SK-N-SH (cell line): ENCODE measurements at regions not wholly inside any gene's neighbourhood (a gene's known extent, or its start where the extent isn't known, plus 50 kb on each side); places are given as distances from the start of the nearest gene placed in this dataset.

Experiments used
- CTCF ChIA-PET: fragments of 300-600, 350-600 bp; formaldehyde crosslinking; extraction: SDS; loops from one replicate; lab custom pipeline; 2021; lab: Yijun Ruan, JAX
- POLR2A ChIA-PET: fragments of 350-600 bp; sonication (Branson Sonifier 250); formaldehyde crosslinking; extraction: SDS; loops from one replicate; lab custom pipeline; 2020; ENCODE audit warnings: antibody characterized with exemption, inconsistent platforms; lab: Yijun Ruan, JAX
- DNase-seq: peaks from one replicate; pipeline ENCODE4 v3.0.0; 2012
- H2AFZ ChIP-seq: fragments of 200-600 bp; sonication (generic); 2 replicates; pipeline ENCODE4 v1.8.1; 2016; ENCODE audit warnings: antibody characterized with exemption, mild to moderate bottlenecking, low read depth
- H3F3A ChIP-seq: fragments of 200-600 bp; sonication (generic); replicated peaks from 2 replicates; pipeline ENCODE3; 2016; ENCODE audit warnings: antibody characterized with exemption, mild to moderate bottlenecking; ENCODE audit not compliant: insufficient read depth
- H3K27ac ChIP-seq, 2 experiments: fragments of 200-500 bp in 1 of 2; fragments of 200-600 bp in 1 of 2; sonication (Bioruptor generic) in 1 of 2; sonication (generic), shearing (Covaris generic) in 1 of 2; 2 replicates each; pipeline versions ENCODE4 v1.5.1 to v1.6.1; 2014 to 2016; ENCODE audit warnings: low read depth in 2 of 2, inconsistent platforms in 1 of 2, low read length in 1 of 2, mild to moderate bottlenecking in 1 of 2, mixed read lengths in 1 of 2
- H3K27me3 ChIP-seq: fragments of 200-600 bp; sonication (generic), shearing (Covaris generic); 2 replicates; pipeline ENCODE4 v1.6.1; 2016; ENCODE audit warnings: mixed run types; ENCODE audit not compliant: insufficient read depth
- H3K36me3 ChIP-seq, 2 experiments: fragments of 200-500 bp in 1 of 2; fragments of 200-600 bp in 1 of 2; sonication (Bioruptor generic) in 1 of 2; sonication (generic) in 1 of 2; replicated peaks in 1 of 2; 2 replicates each; pipeline versions ENCODE3 to v1.5.1; 2014 to 2016; ENCODE audit warnings: low read length in 1 of 2, mild to moderate bottlenecking in 1 of 2; ENCODE audit not compliant: insufficient read depth in 2 of 2, control insufficient read depth in 1 of 2
- H3K4me1 ChIP-seq, 2 experiments: fragments of 200-500 bp in 1 of 2; fragments of 200-600 bp in 1 of 2; sonication (Bioruptor generic) in 1 of 2; sonication (generic), shearing (Covaris generic) in 1 of 2; 2 replicates each; pipeline versions ENCODE4 v1.5.1 to v1.6.1; 2014 to 2016; ENCODE audit warnings: low read depth in 1 of 2, low read length in 1 of 2, mixed run types in 1 of 2; ENCODE audit not compliant: insufficient read depth in 2 of 2, control insufficient read depth in 1 of 2
- H3K4me2 ChIP-seq: fragments of 200-600 bp; sonication (generic), shearing (Covaris generic); 2 replicates; pipeline ENCODE4 v1.6.1; 2017; ENCODE audit warnings: mixed run types
- H3K4me3 ChIP-seq, 2 experiments: fragments of 200-500 bp in 1 of 2; fragments of 200-600 bp in 1 of 2; sonication (Bioruptor generic) in 1 of 2; sonication (generic), shearing (Covaris generic) in 1 of 2; 2 replicates each; pipeline versions ENCODE4 v1.5.1 to v1.8.1; 2014 to 2016; ENCODE audit warnings: low read depth in 2 of 2, inconsistent platforms in 1 of 2, low read length in 1 of 2, mild to moderate bottlenecking in 1 of 2, mixed read lengths in 1 of 2, moderate library complexity in 1 of 2
- H3K79me2 ChIP-seq: fragments of 200-600 bp; sonication (generic); 2 replicates; pipeline ENCODE4 v1.8.1; 2017; ENCODE audit warnings: mild to moderate bottlenecking; ENCODE audit not compliant: insufficient read depth
- H3K9ac ChIP-seq: fragments of 200-600 bp; sonication (generic); 2 replicates; pipeline ENCODE4 v1.6.1; 2017; ENCODE audit warnings: mixed run types
- H3K9me2 ChIP-seq: fragments of 200-600 bp; sonication (generic); 2 replicates; pipeline ENCODE4 v1.6.1; 2017; ENCODE audit warnings: mixed run types
- H3K9me3 ChIP-seq: fragments of 200-600 bp; sonication (generic); 2 replicates; pipeline ENCODE4 v1.6.1; 2017; ENCODE audit warnings: mixed run types, mild to moderate bottlenecking, moderate library complexity
- H4K20me1 ChIP-seq: fragments of 200-600 bp; sonication (generic); 2 replicates; pipeline ENCODE4 v1.6.1; 2017; ENCODE audit warnings: mild to moderate bottlenecking, mixed run types; ENCODE audit not compliant: insufficient read depth
- CHD2 ChIP-seq: fragments of 150-350 bp; IDR thresholded peaks from 2 replicates; pipeline ENCODE4 v1.6.1; 2018; ENCODE audit warnings: low read length; ENCODE audit not compliant: partially characterized antibody
- CTCF ChIP-seq: fragments of 200-600 bp; sonication (generic); IDR thresholded peaks from 2 replicates; pipeline ENCODE4 v1.6.1; 2017; ENCODE audit warnings: antibody characterized with exemption, mild to moderate bottlenecking, moderate library complexity
- EP300 ChIP-seq, 2 experiments: IDR thresholded peaks; 2 replicates each; pipeline versions ENCODE4 v1.4.0 to v1.6.1; 2012; ENCODE audit warnings: borderline replicate concordance in 1 of 2, low read depth in 1 of 2, low read length in 1 of 2
- FOSL2 ChIP-seq: IDR thresholded peaks from 2 replicates; pipeline ENCODE4 v1.4.0; 2012; ENCODE audit warnings: low read depth, mild to moderate bottlenecking, moderate library complexity, borderline replicate concordance
- GATA2 ChIP-seq: sonication (generic); formaldehyde crosslinking; IDR thresholded peaks from 2 replicates; pipeline ENCODE4 v1.5.0; 2020; ENCODE audit warnings: mild to moderate bottlenecking, missing genetic modification reagents
- MAX ChIP-seq: IDR thresholded peaks from 2 replicates; pipeline ENCODE4 v1.4.0; 2012; ENCODE audit warnings: low read depth
- MEF2A ChIP-seq: IDR thresholded peaks from 2 replicates; pipeline ENCODE4 v1.4.0; 2012; ENCODE audit warnings: low read depth, borderline replicate concordance
- MXI1 ChIP-seq: IDR thresholded peaks from 2 replicates; pipeline ENCODE4 v1.6.1; 2012; ENCODE audit warnings: mild to moderate bottlenecking, low read depth, low read length, improper control_type of control experiment
- POLR2AphosphoS5 ChIP-seq: IDR thresholded peaks from 2 replicates; pipeline ENCODE4 v1.6.1; 2012; ENCODE audit warnings: low read depth, low read length
- RAD21 ChIP-seq: IDR thresholded peaks from 2 replicates; pipeline ENCODE4 v1.6.1; 2012; ENCODE audit warnings: mild to moderate bottlenecking, low read length
- RCOR1 ChIP-seq: fragments of 150-350 bp; IDR thresholded peaks from 2 replicates; pipeline ENCODE4 v1.6.1; 2017; ENCODE audit warnings: antibody characterized with exemption, low read length
- RXRA ChIP-seq: IDR thresholded peaks from 2 replicates; pipeline ENCODE4 v1.4.0; 2012; ENCODE audit warnings: low read depth, mild to moderate bottlenecking, borderline replicate concordance
- SIN3A ChIP-seq: IDR thresholded peaks from 2 replicates; pipeline ENCODE4 v1.6.1; 2012; ENCODE audit warnings: low read depth, mild to moderate bottlenecking, low read length, moderate library complexity, borderline replicate concordance
- SMC3 ChIP-seq: IDR thresholded peaks from 2 replicates; pipeline ENCODE4 v1.6.1; 2012; ENCODE audit warnings: low read depth, low read length, improper control_type of control experiment
- TAF1 ChIP-seq: IDR thresholded peaks from 2 replicates; pipeline ENCODE4 v1.6.1; 2012; ENCODE audit warnings: low read depth, mild to moderate bottlenecking, low read length, moderate library complexity, borderline replicate concordance
- TCF12 ChIP-seq: IDR thresholded peaks from 2 replicates; pipeline ENCODE4 v1.4.0; 2012
- TEAD4 ChIP-seq: IDR thresholded peaks from 2 replicates; pipeline ENCODE4 v1.4.0; 2012; ENCODE audit warnings: mild to moderate bottlenecking, borderline replicate concordance; ENCODE audit not compliant: insufficient read depth
- YY1 ChIP-seq: IDR thresholded peaks from 2 replicates; pipeline ENCODE4 v1.4.0; 2012; ENCODE audit warnings: low read depth, mild to moderate bottlenecking
- WGBS: methylation state at CpG from one replicate; pipeline ENCODE4 v1.1.6; 2017; ENCODE audit warnings: low lambda C conversion rate; 5-methylcytosine and 5-hydroxymethylcytosine counted together

- Histone ChIP-seq H3K9ac (no peak overlapping the region), H3K27ac (no peak overlapping the region), H3K4me3 (no peak overlapping the region), H3K9me3 (no peaks in the 10 kb centered on the region), H3K79me2 (no peaks in the 10 kb centered on the region), H3K4me1 (no peaks in the 10 kb centered on the region), H3K9me2 (no peaks in the 10 kb centered on the region; the same call in 1 of the 2 replicates), H3K4me2 (no peak overlapping the region), H3K27me3 (no peaks in the 10 kb centered on the region), H3F3A (no peaks in the 10 kb centered on the region), H3K36me3 (no peaks in the 10 kb centered on the region), H4K20me1 (no peaks in the 10 kb centered on the region), H2AFZ (no peak overlapping the region)
- POLR2A ChIA-PET, result no interaction called here
- TF ChIP-seq TAF1 (no peak), MXI1 (no peak), RCOR1 (no peak), YY1 (no peak), GATA2 (no peak), FOSL2 (no peak), CHD2 (no peak), TEAD4 (no peak), POLR2AphosphoS5 (no peak), SIN3A (no peak), TCF12 (no peak), RXRA (no peak), MAX (no peak), MEF2A (no peak), EP300 (IDR thresholded peaks at IDR 0.05; ENCODE audit: borderline replicate concordance in 1 of 2, low read depth in 1 of 2, low read length in 1 of 2) (no peak)
- CTCF ChIA-PET, result no interaction called here
- DNase-seq, result no peak
Observed at GRCh38 chr18:28963481-28963880, 786.6 kb upstream of the CDH2 start.

- Histone ChIP-seq H3K36me3 (no peaks in the 10 kb centered on the region), H3K9me2 (no peaks in the 10 kb centered on the region; the same call in 1 of the 2 replicates), H3K4me1 (no peaks in the 10 kb centered on the region), H3K9ac (no peak overlapping the region), H3K4me3 (no peak overlapping the region), H3K27me3 (no peaks in the 10 kb centered on the region), H3F3A (no peaks in the 10 kb centered on the region), H3K4me2 (no peak overlapping the region), H3K79me2 (no peaks in the 10 kb centered on the region), H3K27ac (no peak overlapping the region), H3K9me3 (no peaks in the 10 kb centered on the region), H2AFZ (no peak overlapping the region), H4K20me1 (no peaks in the 10 kb centered on the region)
- TF ChIP-seq MXI1, result no peak
- TF ChIP-seq RAD21, result peak; percentile 77
- peak; percentile 58 for TF ChIP-seq SMC3
- TF ChIP-seq CTCF, result peak; percentile 61
- peak; percentile 14 for DNase-seq
- 81% methylated on average over 8 of the region's 8 CpGs for WGBS
- ChIA-PET POLR2A (no interaction called here), CTCF (interaction anchor here (0.6 to 1.4 kb wide), 7 partner anchors 10 to 812 kb away, joined by 3 to 5 read pairs (median 3); no protein-coding TSS in a partner anchor)
Observed at GRCh38 chr18:28961669-28962228, 784.8 kb upstream of the CDH2 start.
